ENCODE measurements at regions not wholly inside any gene's neighbourhood (a gene's known extent, or its start where the extent isn't known, plus 50 kb on each side); places are given as distances from the start of the nearest gene placed in this dataset.
"Not testable (repeated sequence)": the region's sequence is repeated elsewhere in the genome, so short reads cannot be mapped to it uniquely, and the experiment has no call there.

- DNase-seq (ENCODE audit: low read depth) = no peak
Observed at GRCh38 chr12:73017981-73018380, 745.8 kb downstream of the TRHDE start.

GRCh38 chr12:73053893-73054292, 781.7 kb downstream of the TRHDE start:
- DNase-seq (ENCODE audit: low read depth) = no peak

- no peak for DNase-seq (ENCODE audit: low read depth)
Observed at GRCh38 chr12:73057428-73057827, 785.3 kb downstream of the TRHDE start.

- DNase-seq (ENCODE audit: low read depth) = no peak
Observed at GRCh38 chr12:73065913-73066312, 793.7 kb downstream of the TRHDE start.

GRCh38 chr12:73067616-73068015, 795.4 kb downstream of the TRHDE start:
- no peak for DNase-seq (ENCODE audit: low read depth)

- no peak for DNase-seq (ENCODE audit: low read depth)
Observed at GRCh38 chr12:73072214-73072613, 800.0 kb downstream of the TRHDE start.

- no peak for DNase-seq (ENCODE audit: low read depth)
Observed at GRCh38 chr12:73076760-73077159, 804.6 kb downstream of the TRHDE start.

- no peak for DNase-seq (ENCODE audit: low read depth)
Observed at GRCh38 chr12:73083736-73084135, 811.6 kb downstream of the TRHDE start.

GRCh38 chr12:73106296-73106695, 834.1 kb downstream of the TRHDE start:
- no peak for DNase-seq (ENCODE audit: low read depth)

- no peak for DNase-seq (ENCODE audit: low read depth)
Observed at GRCh38 chr12:73106896-73107295, 834.7 kb downstream of the TRHDE start.

- no peak for DNase-seq (ENCODE audit: low read depth)
Observed at GRCh38 chr12:73110816-73111215, 838.6 kb downstream of the TRHDE start.

GRCh38 chr12:73112035-73112816, 840.1 kb downstream of the TRHDE start:
- no peak for DNase-seq (ENCODE audit: low read depth)

- DNase-seq (ENCODE audit: low read depth) = no peak
Observed at GRCh38 chr12:73124480-73124879, 852.3 kb downstream of the TRHDE start.

- DNase-seq (ENCODE audit: low read depth) = no peak
Observed at GRCh38 chr12:73125148-73125547, 853.0 kb downstream of the TRHDE start.

- DNase-seq (ENCODE audit: low read depth) = no peak
Observed at GRCh38 chr12:73136386-73136785, 864.2 kb downstream of the TRHDE start.

- DNase-seq (ENCODE audit: low read depth) = not testable (repeated sequence)
Observed at GRCh38 chr12:73139642-73140041, 867.5 kb downstream of the TRHDE start.

- DNase-seq (ENCODE audit: low read depth) = no peak
Observed at GRCh38 chr12:73158341-73158740, 886.2 kb downstream of the TRHDE start.

GRCh38 chr12:73159954-73160353, 887.8 kb downstream of the TRHDE start:
- no peak for DNase-seq (ENCODE audit: low read depth)

GRCh38 chr12:73161970-73162369, 889.8 kb downstream of the TRHDE start:
- no peak for DNase-seq (ENCODE audit: low read depth)

GRCh38 chr12:73180734-73181133, 908.6 kb downstream of the TRHDE start:
- DNase-seq (ENCODE audit: low read depth) = no peak

- no peak for DNase-seq (ENCODE audit: low read depth)
Observed at GRCh38 chr12:73181244-73181643, 909.1 kb downstream of the TRHDE start.

- no peak for DNase-seq (ENCODE audit: low read depth)
Observed at GRCh38 chr12:73185403-73185802, 913.2 kb downstream of the TRHDE start.

GRCh38 chr12:73186272-73186671, 914.1 kb downstream of the TRHDE start:
- no peak for DNase-seq (ENCODE audit: low read depth)

- DNase-seq (ENCODE audit: low read depth) = no peak
Observed at GRCh38 chr12:73187765-73188164, 915.6 kb downstream of the TRHDE start.
